ENCODE measurements at regions not wholly inside any gene's neighbourhood (a gene's known extent, or its start where the extent isn't known, plus 50 kb on each side); places are given as distances from the start of the nearest gene placed in this dataset.
"Not testable (repeated sequence)": the region's sequence is repeated elsewhere in the genome, so short reads cannot be mapped to it uniquely, and the experiment has no call there.

GRCh38 chr5:130954336-130954735 lies 210.7 kb downstream of the HINT1 start:
- ATAC-seq = no peak
- Mint-ChIP-seq H3K4me1 (ENCODE audit: low read depth) (no peaks in the 10 kb centered on the region), H3K9me3 (no peaks in the 10 kb centered on the region), H3K4me3 (no peak overlapping the region), H3K36me3 (ENCODE audit: insufficient read depth) (no peaks in the 10 kb centered on the region), H3K27me3 (ENCODE audit: low read depth) (no peaks in the 10 kb centered on the region)
- no peak for DNase-seq

GRCh38 chr5:130939059-130939458 lies 226.0 kb downstream of the HINT1 start:
- no peaks in the 10 kb centered on the region for H3K4me1 Mint-ChIP-seq (ENCODE audit: low read depth)
- no peak overlapping the region for H3K4me3 Mint-ChIP-seq
- ATAC-seq (no peak), DNase-seq (no peak)
- no peaks in the 10 kb centered on the region for H3K27me3 Mint-ChIP-seq (ENCODE audit: low read depth)
- no peaks in the 10 kb centered on the region for H3K36me3 Mint-ChIP-seq (ENCODE audit: insufficient read depth)
- no peaks in the 10 kb centered on the region for H3K9me3 Mint-ChIP-seq

GRCh38 chr5:130937046-130937445 lies 228.0 kb downstream of the HINT1 start:
- DNase-seq (no peak), ATAC-seq (no peak)
- no peaks in the 10 kb centered on the region for H3K36me3 Mint-ChIP-seq (ENCODE audit: insufficient read depth)
- H3K9me3 Mint-ChIP-seq = peaks cover 9% of the 10 kb centered on the region
- no peak overlapping the region for H3K4me3 Mint-ChIP-seq
- no peaks in the 10 kb centered on the region for H3K27me3 Mint-ChIP-seq (ENCODE audit: low read depth)
- no peaks in the 10 kb centered on the region for H3K4me1 Mint-ChIP-seq (ENCODE audit: low read depth)

GRCh38 chr5:130923543-130924124 lies 241.4 kb downstream of the HINT1 start:
- peaks cover 3% of the 10 kb centered on the region for H3K9me3 Mint-ChIP-seq

GRCh38 chr5:130912088-130912487 lies 253.0 kb downstream of the HINT1 start:
- ATAC-seq (no peak), DNase-seq (no peak)
- Mint-ChIP-seq H3K4me3 (no peak overlapping the region), H3K4me1 (ENCODE audit: low read depth) (no peaks in the 10 kb centered on the region), H3K9me3 (peaks cover 17% of the 10 kb centered on the region), H3K36me3 (ENCODE audit: insufficient read depth) (no peaks in the 10 kb centered on the region), H3K27me3 (ENCODE audit: low read depth) (no peaks in the 10 kb centered on the region)

More at GRCh38 chr5:130923543-130924124, 241.4 kb downstream of the HINT1 start:
- Mint-ChIP-seq H3K4me1 (ENCODE audit: low read depth) (no peaks in the 10 kb centered on the region), H3K27me3 (ENCODE audit: low read depth) (peaks cover 7% of the 10 kb centered on the region), H3K36me3 (ENCODE audit: insufficient read depth) (no peaks in the 10 kb centered on the region), H3K4me3 (no peak overlapping the region)
- DNase-seq = no peak
- ATAC-seq = no peak

- no peak overlapping the region for H3K4me3 Mint-ChIP-seq
- no peaks in the 10 kb centered on the region for H3K27me3 Mint-ChIP-seq (ENCODE audit: low read depth)
- no peaks in the 10 kb centered on the region for H3K4me1 Mint-ChIP-seq (ENCODE audit: low read depth)
- DNase-seq = no peak
- H3K9me3 Mint-ChIP-seq = peaks cover 14% of the 10 kb centered on the region
- H3K36me3 Mint-ChIP-seq (ENCODE audit: insufficient read depth) = no peaks in the 10 kb centered on the region
- no peak for ATAC-seq
These were observed 256.9 kb downstream of the HINT1 start for GRCh38 chr5:130908186-130908585.

GRCh38 chr5:130897537-130898195 lies 267.4 kb downstream of the HINT1 start:
- not testable (repeated sequence) for ATAC-seq; H3K9me3 Mint-ChIP-seq; H3K4me3 Mint-ChIP-seq; H3K36me3 Mint-ChIP-seq (ENCODE audit: insufficient read depth); H3K4me1 Mint-ChIP-seq (ENCODE audit: low read depth); DNase-seq
- H3K27me3 Mint-ChIP-seq (ENCODE audit: low read depth) = peaks cover 11% of the 10 kb centered on the region

- not testable (repeated sequence) for H3K4me1 Mint-ChIP-seq (ENCODE audit: low read depth); DNase-seq; H3K36me3 Mint-ChIP-seq (ENCODE audit: insufficient read depth); H3K4me3 Mint-ChIP-seq; ATAC-seq
- peaks cover 11% of the 10 kb centered on the region for H3K9me3 Mint-ChIP-seq
- peaks cover 14% of the 10 kb centered on the region for H3K27me3 Mint-ChIP-seq (ENCODE audit: low read depth)
These were observed 267.9 kb downstream of the HINT1 start for GRCh38 chr5:130897181-130897536.

- ATAC-seq = no peak
- H3K36me3 Mint-ChIP-seq (ENCODE audit: insufficient read depth) = no peaks in the 10 kb centered on the region
- H3K27me3 Mint-ChIP-seq (ENCODE audit: low read depth) = peaks cover 14% of the 10 kb centered on the region
- no peak overlapping the region for H3K4me3 Mint-ChIP-seq
- no peaks in the 10 kb centered on the region for H3K4me1 Mint-ChIP-seq (ENCODE audit: low read depth)
- H3K9me3 Mint-ChIP-seq = peaks cover 11% of the 10 kb centered on the region
- DNase-seq = no peak
These were observed 268.4 kb downstream of the HINT1 start for GRCh38 chr5:130896636-130897035.

GRCh38 chr5:130893006-130893405 lies 272.1 kb downstream of the HINT1 start:
- no peaks in the 10 kb centered on the region for H3K36me3 Mint-ChIP-seq (ENCODE audit: insufficient read depth)
- no peak overlapping the region for H3K4me3 Mint-ChIP-seq
- H3K27me3 Mint-ChIP-seq (ENCODE audit: low read depth) = peaks cover 26% of the 10 kb centered on the region
- DNase-seq = no peak
- peaks cover 8% of the 10 kb centered on the region for H3K9me3 Mint-ChIP-seq
- H3K4me1 Mint-ChIP-seq (ENCODE audit: low read depth) = no peaks in the 10 kb centered on the region
- ATAC-seq = no peak

- H3K4me1 Mint-ChIP-seq (ENCODE audit: low read depth) = peaks cover 7% of the 10 kb centered on the region
These were observed 274.4 kb downstream of the HINT1 start for GRCh38 chr5:130890610-130891009.

GRCh38 chr5:130885691-130886090 lies 279.4 kb downstream of the HINT1 start:
- H3K36me3 Mint-ChIP-seq (ENCODE audit: insufficient read depth) = no peaks in the 10 kb centered on the region
- H3K9me3 Mint-ChIP-seq = no peaks in the 10 kb centered on the region
- H3K4me1 Mint-ChIP-seq (ENCODE audit: low read depth) = peaks cover 7% of the 10 kb centered on the region
- ATAC-seq = no peak
- H3K27me3 Mint-ChIP-seq (ENCODE audit: low read depth) = peaks cover 19% of the 10 kb centered on the region
- no peak overlapping the region for H3K4me3 Mint-ChIP-seq
- DNase-seq = no peak

More at GRCh38 chr5:130890610-130891009, 274.4 kb downstream of the HINT1 start:
- Mint-ChIP-seq H3K4me3 (no peak overlapping the region), H3K9me3 (peaks cover 8% of the 10 kb centered on the region), H3K27me3 (ENCODE audit: low read depth) (peaks cover 30% of the 10 kb centered on the region), H3K36me3 (ENCODE audit: insufficient read depth) (no peaks in the 10 kb centered on the region)
- ATAC-seq (no peak), DNase-seq (no peak)

GRCh38 chr5:130885027-130885426 lies 280.0 kb downstream of the HINT1 start:
- DNase-seq = no peak
- Mint-ChIP-seq H3K36me3 (ENCODE audit: insufficient read depth) (no peaks in the 10 kb centered on the region), H3K27me3 (ENCODE audit: low read depth) (peaks cover 16% of the 10 kb centered on the region), H3K9me3 (no peaks in the 10 kb centered on the region), H3K4me1 (ENCODE audit: low read depth) (peaks cover 7% of the 10 kb centered on the region), H3K4me3 (no peak overlapping the region)
- ATAC-seq = no peak

GRCh38 chr5:130884023-130884422 lies 281.0 kb downstream of the HINT1 start:
- DNase-seq (no peak), ATAC-seq (no peak)
- H3K4me3 Mint-ChIP-seq = no peak overlapping the region
- H3K9me3 Mint-ChIP-seq = no peaks in the 10 kb centered on the region
- H3K4me1 Mint-ChIP-seq (ENCODE audit: low read depth) = peaks cover 7% of the 10 kb centered on the region
- peaks cover 10% of the 10 kb centered on the region for H3K27me3 Mint-ChIP-seq (ENCODE audit: low read depth)
- H3K36me3 Mint-ChIP-seq (ENCODE audit: insufficient read depth) = no peaks in the 10 kb centered on the region

GRCh38 chr5:130875656-130876055 lies 289.4 kb downstream of the HINT1 start:
- Mint-ChIP-seq H3K4me3 (no peak overlapping the region), H3K27me3 (ENCODE audit: low read depth) (peaks cover 2% of the 10 kb centered on the region), H3K9me3 (no peaks in the 10 kb centered on the region), H3K4me1 (ENCODE audit: low read depth) (no peaks in the 10 kb centered on the region), H3K36me3 (ENCODE audit: insufficient read depth) (no peaks in the 10 kb centered on the region)
- ATAC-seq = peak in 1 of 2 donors; percentile 35
- DNase-seq = no peak
